ENCODE measurements at regions not wholly inside any gene's neighbourhood (a gene's known extent, or its start where the extent isn't known, plus 50 kb on each side); places are given as distances from the start of the nearest gene placed in this dataset.

GRCh38 chr20:5401277-5401875, 84.6 kb upstream of the PROKR2 start:
- TF ChIP-seq CTCF (IDR thresholded peaks at IDR 0.05) (no peak), POLR2A (IDR thresholded peaks at IDR 0.05) (no peak)

Measured in Peyer's patch (tissue), 4 donors.